ENCODE measurements at regions not wholly inside any gene's neighbourhood (a gene's known extent, or its start where the extent isn't known, plus 50 kb on each side); places are given as distances from the start of the nearest gene placed in this dataset.
"Not testable (repeated sequence)": the region's sequence is repeated elsewhere in the genome, so short reads cannot be mapped to it uniquely, and the experiment has no call there.

DNA sequence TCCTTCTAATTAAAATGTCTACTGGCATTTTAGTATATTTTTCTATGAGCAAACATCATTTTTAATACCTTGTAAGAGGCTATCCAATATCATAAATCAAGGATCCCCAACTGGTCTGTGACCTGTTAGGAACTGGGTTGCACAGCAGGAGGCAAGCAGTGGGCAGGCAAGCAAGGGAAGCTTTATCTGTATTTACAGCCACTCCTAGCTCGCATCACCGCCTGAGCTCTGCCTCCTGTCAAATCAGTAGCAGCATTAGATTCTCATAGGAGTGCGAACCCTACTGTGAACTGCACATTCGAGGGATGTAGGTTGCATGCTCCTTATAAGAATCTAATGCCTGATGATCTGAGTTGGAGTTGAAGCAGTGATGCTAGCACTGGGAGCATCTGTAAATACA lies 70.2 kb upstream of the CREB3L1 start:
- Histone ChIP-seq H3K9me3 (ENCODE audit: control insufficient read depth, insufficient read depth, low read depth, low read length) (no peaks in the 10 kb centered on the region), H3K4me1 (ENCODE audit: control insufficient read depth, insufficient read depth, low read length) (peaks cover 16% of the 10 kb centered on the region), H3K9ac (ENCODE audit: low read length) (no peak overlapping the region), H3K36me3 (ENCODE audit: control insufficient read depth, insufficient read depth, low read length) (no peaks in the 10 kb centered on the region), H3K4me3 (ENCODE audit: low read depth, low read length) (no peak overlapping the region), H3K27ac (ENCODE audit: low read depth, low read length) (no peak overlapping the region), H3K27me3 (ENCODE audit: control insufficient read depth, insufficient read depth, low read length) (no peaks in the 10 kb centered on the region)

- not testable (repeated sequence) for H3K9ac ChIP-seq (ENCODE audit: low read length)
Observed at GRCh38 chr11:46204415-46204814, 73.0 kb upstream of the CREB3L1 start.

DNA sequence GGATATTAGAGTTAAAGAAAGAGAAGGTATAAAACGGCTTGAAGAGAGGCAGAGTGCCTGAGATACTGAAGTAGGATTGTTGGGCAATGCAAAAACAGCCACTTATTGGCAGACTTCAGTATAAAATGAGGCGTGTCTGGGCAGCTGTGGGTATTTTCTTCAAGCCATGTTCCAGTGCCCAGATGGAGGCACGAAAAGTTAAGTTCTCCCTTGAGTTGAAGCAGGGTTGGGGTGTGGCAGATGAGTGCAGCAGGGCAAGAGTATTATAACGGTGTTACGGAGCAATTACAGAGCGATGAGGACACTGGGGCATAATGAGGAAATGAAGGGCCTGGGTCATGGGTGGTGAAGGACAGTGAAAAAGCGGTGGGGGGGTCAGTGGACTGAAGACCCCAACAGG lies 73.7 kb upstream of the CREB3L1 start:
- Histone ChIP-seq H3K27me3 (ENCODE audit: control insufficient read depth, insufficient read depth, low read length) (no peaks in the 10 kb centered on the region), H3K9me3 (ENCODE audit: control insufficient read depth, insufficient read depth, low read depth, low read length) (no peaks in the 10 kb centered on the region), H3K4me3 (ENCODE audit: low read depth, low read length) (no peak overlapping the region), H3K27ac (ENCODE audit: low read depth, low read length) (no peak overlapping the region), H3K4me1 (ENCODE audit: control insufficient read depth, insufficient read depth, low read length) (peaks cover 15% of the 10 kb centered on the region), H3K36me3 (ENCODE audit: control insufficient read depth, insufficient read depth, low read length) (no peaks in the 10 kb centered on the region), H3K9ac (ENCODE audit: low read length) (no peak overlapping the region)

More at GRCh38 chr11:46204415-46204814, 73.0 kb upstream of the CREB3L1 start:
- H3K27me3 ChIP-seq (ENCODE audit: control insufficient read depth, insufficient read depth, low read length); H3K4me3 ChIP-seq (ENCODE audit: low read depth, low read length); H3K27ac ChIP-seq (ENCODE audit: low read depth, low read length); H3K36me3 ChIP-seq (ENCODE audit: control insufficient read depth, insufficient read depth, low read length); H3K9me3 ChIP-seq (ENCODE audit: control insufficient read depth, insufficient read depth, low read depth, low read length): not testable (repeated sequence)
- H3K4me1 ChIP-seq (ENCODE audit: control insufficient read depth, insufficient read depth, low read length): peaks cover 15% of the 10 kb centered on the region

GRCh38 chr11:46202696-46203391 lies 74.6 kb upstream of the CREB3L1 start:
- Histone ChIP-seq H3K4me1 (ENCODE audit: control insufficient read depth, insufficient read depth, low read length) (peaks cover 15% of the 10 kb centered on the region), H3K9ac (ENCODE audit: low read length) (peak overlapping the region; percentile 63), H3K4me3 (ENCODE audit: low read depth, low read length) (peak overlapping the region; percentile 24; the same call in 1 of the 2 replicates), H3K36me3 (ENCODE audit: control insufficient read depth, insufficient read depth, low read length) (no peaks in the 10 kb centered on the region), H3K27me3 (ENCODE audit: control insufficient read depth, insufficient read depth, low read length) (no peaks in the 10 kb centered on the region), H3K9me3 (ENCODE audit: control insufficient read depth, insufficient read depth, low read depth, low read length) (no peaks in the 10 kb centered on the region), H3K27ac (ENCODE audit: low read depth, low read length) (peak overlapping the region; percentile 78; the same call in 1 of the 2 replicates)

GRCh38 chr11:46202149-46202548 lies 75.3 kb upstream of the CREB3L1 start:
- Histone ChIP-seq H3K4me1 (ENCODE audit: control insufficient read depth, insufficient read depth, low read length) (peaks cover 15% of the 10 kb centered on the region), H3K27ac (ENCODE audit: low read depth, low read length) (peak overlapping the region; percentile 78; the same call in 1 of the 2 replicates), H3K9ac (ENCODE audit: low read length) (peak overlapping the region; percentile 63), H3K27me3 (ENCODE audit: control insufficient read depth, insufficient read depth, low read length) (no peaks in the 10 kb centered on the region), H3K36me3 (ENCODE audit: control insufficient read depth, insufficient read depth, low read length) (no peaks in the 10 kb centered on the region), H3K4me3 (ENCODE audit: low read depth, low read length) (peak overlapping the region; percentile 24; the same call in 1 of the 2 replicates), H3K9me3 (ENCODE audit: control insufficient read depth, insufficient read depth, low read depth, low read length) (no peaks in the 10 kb centered on the region)

- Histone ChIP-seq H3K27me3 (ENCODE audit: control insufficient read depth, insufficient read depth, low read length) (no peaks in the 10 kb centered on the region), H3K9me3 (ENCODE audit: control insufficient read depth, insufficient read depth, low read depth, low read length) (no peaks in the 10 kb centered on the region), H3K27ac (ENCODE audit: low read depth, low read length) (no peak overlapping the region), H3K4me1 (ENCODE audit: control insufficient read depth, insufficient read depth, low read length) (peaks cover 15% of the 10 kb centered on the region), H3K9ac (ENCODE audit: low read length) (no peak overlapping the region), H3K36me3 (ENCODE audit: control insufficient read depth, insufficient read depth, low read length) (no peaks in the 10 kb centered on the region), H3K4me3 (ENCODE audit: low read depth, low read length) (no peak overlapping the region)
Observed at GRCh38 chr11:46200537-46201281, 76.8 kb upstream of the CREB3L1 start.

DNA sequence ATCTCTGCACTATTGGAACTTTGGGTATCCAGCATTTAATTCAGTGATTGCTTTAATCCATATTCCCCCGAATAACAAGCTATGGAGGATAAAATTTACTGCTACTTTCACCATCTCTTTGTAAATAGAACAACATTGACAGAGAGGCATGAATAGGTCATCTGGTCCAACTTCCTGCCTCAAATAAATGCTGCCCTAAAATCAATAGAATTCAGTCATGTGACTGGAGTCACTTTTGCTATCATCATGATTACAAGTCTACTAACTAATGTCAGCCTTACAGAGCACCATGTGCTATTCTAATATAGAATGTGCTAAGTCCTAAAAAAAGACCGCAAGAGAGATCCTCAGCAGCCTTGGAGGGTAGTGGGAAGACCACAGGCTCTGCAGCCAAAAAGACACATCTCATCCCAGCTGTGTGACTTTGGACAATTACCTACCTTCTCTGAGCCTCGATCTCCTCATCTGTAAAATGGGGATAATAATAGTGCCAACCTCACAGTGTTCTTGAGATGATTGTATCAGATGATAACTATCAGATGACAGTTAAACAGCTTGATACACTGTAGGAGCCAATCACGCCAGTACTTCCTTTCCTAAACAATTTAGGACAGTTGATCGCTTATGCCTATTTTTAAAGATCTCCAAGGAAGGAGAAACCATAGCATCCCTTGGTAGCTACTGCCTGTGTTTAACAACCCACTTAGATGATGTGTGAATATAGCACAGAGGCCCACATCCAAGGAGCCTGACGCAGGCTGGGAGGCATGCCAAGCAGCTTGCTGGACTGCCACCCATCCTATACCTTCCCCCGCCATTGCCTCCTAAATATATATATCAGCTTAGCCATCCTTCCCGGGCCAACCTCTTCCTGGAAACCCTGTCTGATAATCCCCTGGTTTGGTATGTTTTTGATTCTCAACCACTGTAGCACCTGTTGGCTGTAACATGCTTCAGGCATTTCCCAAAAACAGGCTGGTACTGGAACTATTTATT lies 77.3 kb upstream of the PHF21A start:
- Histone ChIP-seq H3K36me3 (ENCODE audit: control insufficient read depth, insufficient read depth, low read length) (no peaks in the 10 kb centered on the region), H3K9ac (ENCODE audit: low read length) (no peak overlapping the region), H3K4me3 (ENCODE audit: low read depth, low read length) (no peak overlapping the region), H3K27me3 (ENCODE audit: control insufficient read depth, insufficient read depth, low read length) (no peaks in the 10 kb centered on the region), H3K4me1 (ENCODE audit: control insufficient read depth, insufficient read depth, low read length) (peaks cover 15% of the 10 kb centered on the region), H3K9me3 (ENCODE audit: control insufficient read depth, insufficient read depth, low read depth, low read length) (no peaks in the 10 kb centered on the region), H3K27ac (ENCODE audit: low read depth, low read length) (no peak overlapping the region)

- no peak overlapping the region for H3K27ac ChIP-seq (ENCODE audit: low read depth, low read length)
Observed at GRCh38 chr11:46197421-46197820, 76.2 kb upstream of the PHF21A start.

GRCh38 chr11:46188017-46188416 lies 66.8 kb upstream of the PHF21A start:
- Histone ChIP-seq H3K9me3 (ENCODE audit: control insufficient read depth, insufficient read depth, low read depth, low read length) (0 out of 2 replicates have a peak, but pooled peaks cover 4% of the 10 kb centered on the region), H3K4me3 (ENCODE audit: low read depth, low read length) (no peak overlapping the region), H3K27ac (ENCODE audit: low read depth, low read length) (no peak overlapping the region), H3K4me1 (ENCODE audit: control insufficient read depth, insufficient read depth, low read length) (no peaks in the 10 kb centered on the region), H3K27me3 (ENCODE audit: control insufficient read depth, insufficient read depth, low read length) (no peaks in the 10 kb centered on the region), H3K9ac (ENCODE audit: low read length) (no peak overlapping the region), H3K36me3 (ENCODE audit: control insufficient read depth, insufficient read depth, low read length) (no peaks in the 10 kb centered on the region)

More at GRCh38 chr11:46197421-46197820, 76.2 kb upstream of the PHF21A start:
- no peak overlapping the region for H3K4me3 ChIP-seq (ENCODE audit: low read depth, low read length)
- H3K9me3 ChIP-seq (ENCODE audit: control insufficient read depth, insufficient read depth, low read depth, low read length): no peaks in the 10 kb centered on the region
- H3K36me3 ChIP-seq (ENCODE audit: control insufficient read depth, insufficient read depth, low read length): no peaks in the 10 kb centered on the region
- H3K9ac ChIP-seq (ENCODE audit: low read length): no peak overlapping the region
- H3K4me1 ChIP-seq (ENCODE audit: control insufficient read depth, insufficient read depth, low read length): peaks cover 6% of the 10 kb centered on the region
- H3K27me3 ChIP-seq (ENCODE audit: control insufficient read depth, insufficient read depth, low read length): no peaks in the 10 kb centered on the region

DNA sequence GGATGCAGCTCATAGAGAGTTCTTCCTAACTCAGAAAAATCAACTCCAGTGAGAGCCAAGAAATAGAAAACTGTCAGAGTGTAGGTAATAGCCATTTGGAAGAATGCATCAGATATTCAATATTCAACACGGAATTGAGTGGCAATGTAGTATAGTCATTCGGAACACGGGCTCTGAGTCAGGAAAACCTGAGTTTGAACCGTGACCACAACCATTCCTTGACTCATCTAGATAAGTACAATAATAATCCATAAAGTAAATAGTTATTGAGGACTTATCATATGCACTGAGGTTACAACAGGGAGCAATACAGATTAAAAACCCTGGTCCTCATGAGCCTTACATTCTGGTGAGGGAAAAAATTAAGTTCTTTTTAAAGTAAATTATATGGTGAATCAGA lies 62.6 kb upstream of the PHF21A start:
- Histone ChIP-seq H3K36me3 (ENCODE audit: control insufficient read depth, insufficient read depth, low read length) (no peaks in the 10 kb centered on the region), H3K4me3 (ENCODE audit: low read depth, low read length) (no peak overlapping the region), H3K9ac (ENCODE audit: low read length) (no peak overlapping the region), H3K27me3 (ENCODE audit: control insufficient read depth, insufficient read depth, low read length) (no peaks in the 10 kb centered on the region), H3K27ac (ENCODE audit: low read depth, low read length) (no peak overlapping the region), H3K4me1 (ENCODE audit: control insufficient read depth, insufficient read depth, low read length) (no peaks in the 10 kb centered on the region), H3K9me3 (ENCODE audit: control insufficient read depth, insufficient read depth, low read depth, low read length) (no peaks in the 10 kb centered on the region)

Data from HUES6 (cell line).